ENCODE measurements at regions not wholly inside any gene's neighbourhood (a gene's known extent, or its start where the extent isn't known, plus 50 kb on each side); places are given as distances from the start of the nearest gene placed in this dataset.
A peak's percentile ranks its signal among the peaks of the same experiment; 100 is the strongest.

GRCh38 chr3:177525414-177525813 lies 328.1 kb upstream of the TBL1XR1 start:
- no peak overlapping the region for H3K4me3 ChIP-seq (ENCODE audit: low read length)
- DNase-seq (ENCODE audit: low read depth) = no peak
- TF ChIP-seq CTCF (conservative IDR thresholded peaks at IDR 0.05; ENCODE audit: low read length) = no peak

- DNase-seq (ENCODE audit: low read depth) = peak; percentile 88
- no peak overlapping the region for H3K4me3 ChIP-seq (ENCODE audit: low read length)
- TF ChIP-seq CTCF (conservative IDR thresholded peaks at IDR 0.05; ENCODE audit: low read length) = no peak
These were observed 328.9 kb upstream of the TBL1XR1 start for GRCh38 chr3:177525987-177526712.

GRCh38 chr3:177527182-177527581 lies 329.9 kb upstream of the TBL1XR1 start:
- DNase-seq (ENCODE audit: low read depth) = peak; percentile 35
- TF ChIP-seq CTCF (conservative IDR thresholded peaks at IDR 0.05; ENCODE audit: low read length) = no peak
- no peak overlapping the region for H3K4me3 ChIP-seq (ENCODE audit: low read length)

- DNase-seq (ENCODE audit: low read depth) = peak; percentile 31
- no peak for TF ChIP-seq CTCF (conservative IDR thresholded peaks at IDR 0.05; ENCODE audit: low read length)
- H3K4me3 ChIP-seq (ENCODE audit: low read length) = no peak overlapping the region
These were observed 331.2 kb upstream of the TBL1XR1 start for GRCh38 chr3:177528306-177529070.

GRCh38 chr3:177529071-177529550 lies 331.8 kb upstream of the TBL1XR1 start:
- no peak for DNase-seq (ENCODE audit: low read depth)
- no peak for TF ChIP-seq CTCF (conservative IDR thresholded peaks at IDR 0.05; ENCODE audit: low read length)
- no peak overlapping the region for H3K4me3 ChIP-seq (ENCODE audit: low read length)

GRCh38 chr3:177529716-177530335 lies 332.5 kb upstream of the TBL1XR1 start:
- peak; percentile 64 for DNase-seq (ENCODE audit: low read depth)
- H3K4me3 ChIP-seq (ENCODE audit: low read length) = no peak overlapping the region
- TF ChIP-seq CTCF (conservative IDR thresholded peaks at IDR 0.05; ENCODE audit: low read length) = no peak

Data from AG10803 (cell line).